Heart left ventricle (tissue), 13 donors: ENCODE measurements at regions not wholly inside any gene's neighbourhood (a gene's known extent, or its start where the extent isn't known, plus 50 kb on each side); places are given as distances from the start of the nearest gene placed in this dataset.

ENCODE experiments used
- POLR2A ChIP-seq, 2 donors: fragments of 450-650 bp; IDR thresholded peaks; one replicate each; pipeline ENCODE4 v1.6.1; 2017; ENCODE audit warnings: antibody characterized with exemption in 2 of 2, mild to moderate bottlenecking in 2 of 2, moderate library complexity in 2 of 2
- TF ChIP-seq, protein P1 (sequence below), 12 donors: fragments of 200-600 bp; sonication (generic) in 4 of 12; IDR thresholded peaks; one replicate each; pipeline versions ENCODE4 v1.5.0 to v1.8.0; 2018 to 2022; ENCODE audit warnings: antibody characterized with exemption in 12 of 12, mild to moderate bottlenecking in 5 of 12
- donor health status: ischemic (EF 13 %, LVEDD 7.1; RV severe dilation, severe dysfunction).
- donor health status: DM: no; HTN: yes; CAD: no.
- donor health status: DM: no; HTN: no; CAD: no.
- donor health status: ischemic (EF 25% LVEDD 6.9; RV normal size, moderate dysfunction).
- donor health status: ischemic (EF 25% LVEDD 5.7; RV mildly dilated, moderate dysfunction).
- donor health status: ischemic (EF 35%, LVEDD 5.7; RV mildly dilated, moderate dysfunction).
- donor health status: nonischemic (EF 11% LVEDD 7.7; RV severe dilation, severe dysfunction).
- donor health status: DM: yes; HTN: yes; CAD: no.
- donor health status: PGD.
- donor health status: ischemic (EF 29% LVEDD 5.4; RV normal size, mild dysfunction).
- donor health status: nonischemic (EF 23%, LVEDD 6.1; RV moderate dilation, normal function).

- TF ChIP-seq POLR2A (IDR thresholded peaks at IDR 0.05) = no peak
- TF ChIP-seq, protein P1, sequence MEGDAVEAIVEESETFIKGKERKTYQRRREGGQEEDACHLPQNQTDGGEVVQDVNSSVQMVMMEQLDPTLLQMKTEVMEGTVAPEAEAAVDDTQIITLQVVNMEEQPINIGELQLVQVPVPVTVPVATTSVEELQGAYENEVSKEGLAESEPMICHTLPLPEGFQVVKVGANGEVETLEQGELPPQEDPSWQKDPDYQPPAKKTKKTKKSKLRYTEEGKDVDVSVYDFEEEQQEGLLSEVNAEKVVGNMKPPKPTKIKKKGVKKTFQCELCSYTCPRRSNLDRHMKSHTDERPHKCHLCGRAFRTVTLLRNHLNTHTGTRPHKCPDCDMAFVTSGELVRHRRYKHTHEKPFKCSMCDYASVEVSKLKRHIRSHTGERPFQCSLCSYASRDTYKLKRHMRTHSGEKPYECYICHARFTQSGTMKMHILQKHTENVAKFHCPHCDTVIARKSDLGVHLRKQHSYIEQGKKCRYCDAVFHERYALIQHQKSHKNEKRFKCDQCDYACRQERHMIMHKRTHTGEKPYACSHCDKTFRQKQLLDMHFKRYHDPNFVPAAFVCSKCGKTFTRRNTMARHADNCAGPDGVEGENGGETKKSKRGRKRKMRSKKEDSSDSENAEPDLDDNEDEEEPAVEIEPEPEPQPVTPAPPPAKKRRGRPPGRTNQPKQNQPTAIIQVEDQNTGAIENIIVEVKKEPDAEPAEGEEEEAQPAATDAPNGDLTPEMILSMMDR (IDR thresholded peaks at IDR 0.05) = no peak
Measured at GRCh38 chr1:199878823-199879222, 148.7 kb upstream of the NR5A2 start.
